ENCODE measurements at regions not wholly inside any gene's neighbourhood (a gene's known extent, or its start where the extent isn't known, plus 50 kb on each side); places are given as distances from the start of the nearest gene placed in this dataset.

GRCh38 chr9:108746001-108746400, 109.8 kb downstream of the ACTL7B start:
- Histone ChIP-seq H3K36me3 (ENCODE audit: control insufficient read depth in 2 of 2, insufficient read depth in 1 of 2, low read length in 2 of 2) (no peaks in the 10 kb centered on the region), H3K9me3 (ENCODE audit: control insufficient read depth, insufficient read depth, low read depth, low read length) (no peaks in the 10 kb centered on the region), H3K4me1 (ENCODE audit: control insufficient read depth, insufficient read depth, low read length) (no peaks in the 10 kb centered on the region), H3K27ac (ENCODE audit: extremely low read depth, low read depth, low read length) (no peak overlapping the region), H3K4me3 (ENCODE audit: low read depth, low read length) (no peak overlapping the region)
- ChIA-PET POLR2A (no interaction called here), CTCF (interaction anchor here (0.5 kb wide), 1 partner anchor 292 kb away, joined by 3 read pairs; no protein-coding TSS in a partner anchor)
- no peak for TF ChIP-seq ZNF10 (tag by site-specific recombination; IDR thresholded peaks at IDR 0.05)
- no peak for TF ChIP-seq ZNF266 (tag by site-specific recombination; IDR thresholded peaks at IDR 0.05; ENCODE audit: low read depth)
- no peak for TF ChIP-seq HOXD13 (CRISPR knock-in tag; IDR thresholded peaks at IDR 0.05; ENCODE audit: borderline replicate concordance)
- TF ChIP-seq ZNF114 (tag by site-specific recombination; IDR thresholded peaks at IDR 0.05), result no peak
- no peak for TF ChIP-seq PATZ1 (tag by site-specific recombination; IDR thresholded peaks at IDR 0.05)
- TF ChIP-seq ZNF26 (tag by site-specific recombination; IDR thresholded peaks at IDR 0.05), result no peak
- no peak for TF ChIP-seq ZNF658 (tag by site-specific recombination; IDR thresholded peaks at IDR 0.05)
- TF ChIP-seq ZNF692 (tag by site-specific recombination; IDR thresholded peaks at IDR 0.05), result no peak

- Histone ChIP-seq H3K4me3 (ENCODE audit: low read depth, low read length) (no peak overlapping the region), H3K36me3 (ENCODE audit: control insufficient read depth in 2 of 2, insufficient read depth in 1 of 2, low read length in 2 of 2) (no peaks in the 10 kb centered on the region), H3K4me1 (ENCODE audit: control insufficient read depth, insufficient read depth, low read length) (no peaks in the 10 kb centered on the region), H3K9me3 (ENCODE audit: control insufficient read depth, insufficient read depth, low read depth, low read length) (no peaks in the 10 kb centered on the region), H3K27ac (ENCODE audit: extremely low read depth, low read depth, low read length) (no peak overlapping the region)
- ChIA-PET CTCF (interaction anchor here (0.5 to 0.9 kb wide), 2 partner anchors 155 to 1280 kb away, joined by 3 read pairs; no protein-coding TSS in a partner anchor), POLR2A (no interaction called here)
- no peak for TF ChIP-seq ZBTB48 (tag by site-specific recombination; IDR thresholded peaks at IDR 0.05)
These were observed 111.1 kb downstream of the ACTL7B start for GRCh38 chr9:108744641-108745040.

GRCh38 chr9:108743901-108744371, 111.8 kb downstream of the ACTL7B start:
- no peak overlapping the region for H3K4me3 ChIP-seq (ENCODE audit: low read depth, low read length)
- H3K4me1 ChIP-seq (ENCODE audit: control insufficient read depth, insufficient read depth, low read length), result no peaks in the 10 kb centered on the region
- ChIA-PET POLR2A (no interaction called here), CTCF (interaction anchor here (0.6 to 0.9 kb wide), 2 partner anchors 16 to 1279 kb away, joined by 3 read pairs; no protein-coding TSS in a partner anchor)
- TF ChIP-seq ZNF366 (tag by site-specific recombination; conservative IDR thresholded peaks at IDR 0.05) (no peak), CTCF (tag by site-specific recombination; IDR thresholded peaks at IDR 0.05) (no peak), ZNF654 (tag by site-specific recombination; IDR thresholded peaks at IDR 0.05; ENCODE audit: low read depth) (no peak), SP2 (tag by site-specific recombination; IDR thresholded peaks at IDR 0.05) (no peak), ZNF843 (tag by site-specific recombination; IDR thresholded peaks at IDR 0.05) (no peak), ZNF571 (tag by site-specific recombination; IDR thresholded peaks at IDR 0.05) (no peak), KLF7 (tag by site-specific recombination; IDR thresholded peaks at IDR 0.05; ENCODE audit: borderline replicate concordance) (no peak), ZNF529 (tag by site-specific recombination; IDR thresholded peaks at IDR 0.05; ENCODE audit: insufficient replicate concordance) (no peak), ZNF350 (tag by site-specific recombination; IDR thresholded peaks at IDR 0.05) (no peak)
- no peaks in the 10 kb centered on the region for H3K36me3 ChIP-seq (ENCODE audit: control insufficient read depth in 2 of 2, insufficient read depth in 1 of 2, low read length in 2 of 2)
- no peak overlapping the region for H3K27ac ChIP-seq (ENCODE audit: extremely low read depth, low read depth, low read length)
- H3K9me3 ChIP-seq (ENCODE audit: control insufficient read depth, insufficient read depth, low read depth, low read length), result no peaks in the 10 kb centered on the region
